ENCODE measurements at regions not wholly inside any gene's neighbourhood (a gene's known extent, or its start where the extent isn't known, plus 50 kb on each side); places are given as distances from the start of the nearest gene placed in this dataset.
"Not testable (repeated sequence)": the region's sequence is repeated elsewhere in the genome, so short reads cannot be mapped to it uniquely, and the experiment has no call there.

DNA sequence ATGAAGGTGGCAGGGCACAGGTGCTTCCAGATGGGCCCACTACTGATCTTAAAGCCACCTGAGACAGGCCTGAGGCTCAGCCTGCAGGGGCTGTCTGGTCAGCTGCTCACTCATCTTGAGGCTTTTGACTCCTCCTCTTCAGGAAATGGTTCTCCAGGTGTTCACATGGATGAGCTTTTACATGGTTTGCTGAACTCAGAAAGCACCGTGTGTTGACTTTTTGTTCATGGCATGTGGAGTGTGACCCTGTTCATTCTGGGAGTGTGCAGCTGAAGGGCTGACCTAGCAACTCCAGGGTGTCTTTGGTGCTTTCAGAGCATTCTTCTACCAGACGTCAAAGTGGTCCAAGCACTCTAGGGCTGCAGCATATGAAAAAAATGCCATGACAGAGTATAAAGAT lies 111.1 kb downstream of the CCNG2 start:
- 59 to 72% (median 65%) methylated on average over 2 of the region's 2 CpGs for WGBS, 3 donors
- DNase-seq (no peak), ATAC-seq (no peak)
- Histone ChIP-seq H3K27me3 (ENCODE audit: insufficient read depth in 3 of 3, low read length in 2 of 3) (no peaks in the 10 kb centered on the region), H3K27ac (no peak overlapping the region), H3K4me1 (no peaks in the 10 kb centered on the region), H3K9me3 (peaks cover 6% of the 10 kb centered on the region), H3K36me3 (ENCODE audit: insufficient read depth in 1 of 2, low read depth in 1 of 2) (no peaks in the 10 kb centered on the region), H3K4me3 (no peak overlapping the region)
- no peak for TF ChIP-seq CTCF (IDR thresholded peaks at IDR 0.05)
- intact Hi-C loops (cut with DNase I), result no loop called here

- WGBS, 3 donors, result 69 to 90% (median 82%) methylated on average over 1 of the region's 1 CpG
- Histone ChIP-seq H3K36me3 (ENCODE audit: insufficient read depth in 1 of 2, low read depth in 1 of 2) (no peaks in the 10 kb centered on the region), H3K4me1 (no peaks in the 10 kb centered on the region)
These were observed 112.5 kb downstream of the CCNG2 start for GRCh38 chr4:77269505-77269904.

DNA sequence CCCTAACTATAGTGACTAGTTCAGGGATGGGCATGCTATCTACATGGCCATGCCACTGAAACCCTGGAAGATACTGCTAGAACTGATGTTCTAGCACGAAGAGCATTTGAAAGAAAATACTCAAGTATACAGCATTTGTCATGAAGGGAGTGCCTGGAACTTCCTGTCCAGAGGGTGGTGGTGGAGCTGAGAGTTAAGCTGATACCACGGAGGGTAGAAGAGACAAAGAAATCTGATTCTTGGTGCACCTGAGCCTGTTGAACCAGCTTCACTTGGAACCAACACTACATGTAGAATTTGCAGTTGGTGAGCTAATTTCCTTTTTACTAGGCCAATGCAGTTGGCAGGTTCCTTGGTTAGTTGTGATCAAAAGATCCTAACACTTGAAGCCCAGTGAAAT lies 116.4 kb downstream of the CCNG2 start:
- no peak overlapping the region for H3K27ac ChIP-seq
- DNase-seq, result no peak
- no peaks in the 10 kb centered on the region for H3K36me3 ChIP-seq (ENCODE audit: insufficient read depth in 1 of 2, low read depth in 1 of 2)
- no peak for ATAC-seq
- no peak for TF ChIP-seq CTCF (IDR thresholded peaks at IDR 0.05)
- H3K27me3 ChIP-seq (ENCODE audit: insufficient read depth in 3 of 3, low read length in 2 of 3), result no peaks in the 10 kb centered on the region
- H3K4me3 ChIP-seq, result no peak overlapping the region
- H3K4me1 ChIP-seq, result no peaks in the 10 kb centered on the region
- H3K9me3 ChIP-seq, result no peaks in the 10 kb centered on the region
- WGBS, 3 donors, result 59 to 67% (median 65%) methylated on average over 2 of the region's 2 CpGs
- intact Hi-C loops (cut with DNase I), result no loop called here

More at GRCh38 chr4:77269505-77269904, 112.5 kb downstream of the CCNG2 start:
- intact Hi-C loops (cut with DNase I), result no loop called here
- Histone ChIP-seq H3K9me3 (peaks cover 2% of the 10 kb centered on the region), H3K4me3 (no peak overlapping the region), H3K27ac (no peak overlapping the region), H3K27me3 (ENCODE audit: insufficient read depth in 3 of 3, low read length in 2 of 3) (no peaks in the 10 kb centered on the region)
- DNase-seq, result no peak
- no peak for TF ChIP-seq CTCF (IDR thresholded peaks at IDR 0.05)
- no peak for ATAC-seq

GRCh38 chr4:77279114-77279513 lies 122.1 kb downstream of the CCNG2 start:
- WGBS, 3 donors, result 56 to 85% (median 77%) methylated on average over 2 of the region's 2 CpGs
- H3K9me3 ChIP-seq; ATAC-seq; H3K4me1 ChIP-seq; DNase-seq; H3K36me3 ChIP-seq (ENCODE audit: insufficient read depth in 1 of 2, low read depth in 1 of 2); intact Hi-C loops (cut with DNase I); H3K27me3 ChIP-seq (ENCODE audit: insufficient read depth in 3 of 3, low read length in 2 of 3); H3K27ac ChIP-seq; H3K4me3 ChIP-seq: not testable (repeated sequence)

GRCh38 chr4:77282305-77282704 lies 125.3 kb downstream of the CCNG2 start:
- DNase-seq (no peak), ATAC-seq (no peak)
- no peak for TF ChIP-seq CTCF (IDR thresholded peaks at IDR 0.05)
- no peaks in the 10 kb centered on the region for H3K9me3 ChIP-seq
- no peaks in the 10 kb centered on the region for H3K4me1 ChIP-seq
- no peaks in the 10 kb centered on the region for H3K36me3 ChIP-seq (ENCODE audit: insufficient read depth in 1 of 2, low read depth in 1 of 2)
- 37 to 46% (median 42%) methylated on average over 3 of the region's 3 CpGs for WGBS, 3 donors
- no peak overlapping the region for H3K27ac ChIP-seq
- intact Hi-C loops (cut with DNase I), result no loop called here
- no peaks in the 10 kb centered on the region for H3K27me3 ChIP-seq (ENCODE audit: insufficient read depth in 3 of 3, low read length in 2 of 3)
- H3K4me3 ChIP-seq, result no peak overlapping the region

Data from psoas muscle (tissue), 7 donors.